NT2/D1 (cell line): ENCODE measurements at regions not wholly inside any gene's neighbourhood (a gene's known extent, or its start where the extent isn't known, plus 50 kb on each side); places are given as distances from the start of the nearest gene placed in this dataset.

ENCODE experiments used
- SUZ12 ChIP-seq: IDR thresholded peaks from 2 replicates; pipeline ENCODE4 v1.6.1; 2011; ENCODE audit not compliant: insufficient read length, insufficient read depth; ENCODE audit errors: extremely low read depth
- ZNF274 ChIP-seq: IDR thresholded peaks from 2 replicates; pipeline ENCODE4 v1.6.1; 2011; ENCODE audit warnings: mild to moderate bottlenecking, low read depth, low read length

DNA sequence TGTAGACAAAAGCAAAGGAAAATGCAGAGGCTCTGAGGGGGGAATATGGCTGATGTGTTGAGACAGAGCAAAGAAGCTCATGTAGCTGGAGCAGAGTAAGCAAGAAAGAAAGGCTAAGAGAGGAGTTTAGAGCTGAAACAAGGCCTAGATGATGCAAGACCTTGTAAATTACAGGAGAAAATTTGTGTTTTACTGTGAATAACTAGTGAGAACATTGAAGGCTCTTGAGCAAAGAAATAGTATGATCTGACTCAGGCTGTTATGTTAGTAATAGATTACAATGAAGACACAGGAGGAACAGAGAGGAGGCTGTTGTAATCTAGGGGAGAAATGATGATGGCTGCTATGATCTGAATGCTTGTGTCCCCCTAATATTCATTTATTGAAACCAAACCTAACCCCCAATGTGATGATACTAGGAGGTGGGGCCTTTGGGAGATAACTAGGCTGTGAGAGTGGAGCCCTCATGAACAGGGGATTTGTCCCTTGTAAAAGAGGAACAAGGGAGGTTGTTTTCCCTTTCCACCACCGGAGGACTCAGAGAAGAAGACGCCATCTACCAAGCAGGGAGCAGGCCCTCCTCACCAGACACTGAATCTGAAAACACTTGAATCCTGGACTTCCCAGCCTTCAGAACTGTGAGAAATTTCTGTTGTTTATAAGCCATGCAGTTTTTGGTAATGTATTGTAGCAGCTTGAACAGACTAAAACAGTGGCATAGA, 394.9 kb downstream of the HTR7 start:
- TF ChIP-seq ZNF274 (no peak), SUZ12 (no peak)
